ENCODE measurements at regions not wholly inside any gene's neighbourhood (a gene's known extent, or its start where the extent isn't known, plus 50 kb on each side); places are given as distances from the start of the nearest gene placed in this dataset.
"Not testable (repeated sequence)": the region's sequence is repeated elsewhere in the genome, so short reads cannot be mapped to it uniquely, and the experiment has no call there.

GRCh38 chr12:86473231-86473630, 217.0 kb upstream of the MGAT4C start:
- H3K36me3 ChIP-seq (ENCODE audit: insufficient read depth, low read length): no peaks in the 10 kb centered on the region
- no peaks in the 10 kb centered on the region for H3K4me1 ChIP-seq (ENCODE audit: insufficient read depth, low read length)
- no peaks in the 10 kb centered on the region for H3K9me3 ChIP-seq (ENCODE audit: control insufficient read depth, insufficient read depth, low read length)
- no peak overlapping the region for H3K9ac ChIP-seq (ENCODE audit: low read depth, low read length)

GRCh38 chr12:86456776-86457175, 200.6 kb upstream of the MGAT4C start:
- Histone ChIP-seq H3K9ac (ENCODE audit: low read depth, low read length) (no peak overlapping the region), H3K4me1 (ENCODE audit: insufficient read depth, low read length) (0 out of 2 replicates have a peak, but pooled peaks cover 3% of the 10 kb centered on the region), H3K36me3 (ENCODE audit: insufficient read depth, low read length) (no peaks in the 10 kb centered on the region), H3K9me3 (ENCODE audit: control insufficient read depth, insufficient read depth, low read length) (no peaks in the 10 kb centered on the region)

GRCh38 chr12:86456241-86456640, 200.1 kb upstream of the MGAT4C start:
- Histone ChIP-seq H3K36me3 (ENCODE audit: insufficient read depth, low read length) (no peaks in the 10 kb centered on the region), H3K4me1 (ENCODE audit: insufficient read depth, low read length) (0 out of 2 replicates have a peak, but pooled peaks cover 3% of the 10 kb centered on the region)

GRCh38 chr12:86445356-86445755, 189.2 kb upstream of the MGAT4C start:
- no peaks in the 10 kb centered on the region for H3K4me1 ChIP-seq (ENCODE audit: insufficient read depth, low read length)

More at GRCh38 chr12:86456241-86456640, 200.1 kb upstream of the MGAT4C start:
- Histone ChIP-seq H3K9me3 (ENCODE audit: control insufficient read depth, insufficient read depth, low read length) (no peaks in the 10 kb centered on the region), H3K9ac (ENCODE audit: low read depth, low read length) (no peak overlapping the region)

GRCh38 chr12:86435053-86435452, 178.9 kb upstream of the MGAT4C start:
- no peaks in the 10 kb centered on the region for H3K36me3 ChIP-seq (ENCODE audit: insufficient read depth, low read length)
- H3K9me3 ChIP-seq (ENCODE audit: control insufficient read depth, insufficient read depth, low read length): no peaks in the 10 kb centered on the region
- no peak overlapping the region for H3K9ac ChIP-seq (ENCODE audit: low read depth, low read length)
- no peaks in the 10 kb centered on the region for H3K4me1 ChIP-seq (ENCODE audit: insufficient read depth, low read length)

More at GRCh38 chr12:86445356-86445755, 189.2 kb upstream of the MGAT4C start:
- Histone ChIP-seq H3K9ac (ENCODE audit: low read depth, low read length) (no peak overlapping the region), H3K9me3 (ENCODE audit: control insufficient read depth, insufficient read depth, low read length) (no peaks in the 10 kb centered on the region), H3K36me3 (ENCODE audit: insufficient read depth, low read length) (no peaks in the 10 kb centered on the region)

- Histone ChIP-seq H3K9ac (ENCODE audit: low read depth, low read length) (no peak overlapping the region), H3K36me3 (ENCODE audit: insufficient read depth, low read length) (no peaks in the 10 kb centered on the region), H3K9me3 (ENCODE audit: control insufficient read depth, insufficient read depth, low read length) (no peaks in the 10 kb centered on the region), H3K4me1 (ENCODE audit: insufficient read depth, low read length) (no peaks in the 10 kb centered on the region)
These were observed 173.6 kb upstream of the MGAT4C start for GRCh38 chr12:86429824-86430223.

GRCh38 chr12:86421333-86421732, 165.1 kb upstream of the MGAT4C start:
- no peaks in the 10 kb centered on the region for H3K4me1 ChIP-seq (ENCODE audit: insufficient read depth, low read length)
- H3K36me3 ChIP-seq (ENCODE audit: insufficient read depth, low read length): no peaks in the 10 kb centered on the region
- no peak overlapping the region for H3K9ac ChIP-seq (ENCODE audit: low read depth, low read length)
- H3K9me3 ChIP-seq (ENCODE audit: control insufficient read depth, insufficient read depth, low read length): no peaks in the 10 kb centered on the region

- Histone ChIP-seq H3K36me3 (ENCODE audit: insufficient read depth, low read length) (no peaks in the 10 kb centered on the region), H3K4me1 (ENCODE audit: insufficient read depth, low read length) (no peaks in the 10 kb centered on the region), H3K9me3 (ENCODE audit: control insufficient read depth, insufficient read depth, low read length) (no peaks in the 10 kb centered on the region), H3K9ac (ENCODE audit: low read depth, low read length) (no peak overlapping the region)
These were observed 158.0 kb upstream of the MGAT4C start for GRCh38 chr12:86414201-86414600.

- H3K4me1 ChIP-seq (ENCODE audit: insufficient read depth, low read length): no peaks in the 10 kb centered on the region
- H3K9me3 ChIP-seq (ENCODE audit: control insufficient read depth, insufficient read depth, low read length): peaks cover 3% of the 10 kb centered on the region; the same call in 1 of the 2 replicates
- no peak overlapping the region for H3K9ac ChIP-seq (ENCODE audit: low read depth, low read length)
- H3K36me3 ChIP-seq (ENCODE audit: insufficient read depth, low read length): no peaks in the 10 kb centered on the region
These were observed 155.5 kb upstream of the MGAT4C start for GRCh38 chr12:86411710-86412109.

GRCh38 chr12:86407620-86408208, 151.5 kb upstream of the MGAT4C start:
- peaks cover 3% of the 10 kb centered on the region; the same call in 1 of the 2 replicates for H3K9me3 ChIP-seq (ENCODE audit: control insufficient read depth, insufficient read depth, low read length)
- no peaks in the 10 kb centered on the region for H3K36me3 ChIP-seq (ENCODE audit: insufficient read depth, low read length)
- no peaks in the 10 kb centered on the region for H3K4me1 ChIP-seq (ENCODE audit: insufficient read depth, low read length)
- no peak overlapping the region for H3K9ac ChIP-seq (ENCODE audit: low read depth, low read length)

- no peaks in the 10 kb centered on the region for H3K9me3 ChIP-seq (ENCODE audit: control insufficient read depth, insufficient read depth, low read length)
- no peaks in the 10 kb centered on the region for H3K36me3 ChIP-seq (ENCODE audit: insufficient read depth, low read length)
- H3K4me1 ChIP-seq (ENCODE audit: insufficient read depth, low read length): no peaks in the 10 kb centered on the region
- H3K9ac ChIP-seq (ENCODE audit: low read depth, low read length): no peak overlapping the region
These were observed 133.8 kb upstream of the MGAT4C start for GRCh38 chr12:86389949-86390348.

GRCh38 chr12:86387591-86388145, 131.5 kb upstream of the MGAT4C start:
- H3K36me3 ChIP-seq (ENCODE audit: insufficient read depth, low read length): no peaks in the 10 kb centered on the region
- H3K9me3 ChIP-seq (ENCODE audit: control insufficient read depth, insufficient read depth, low read length): no peaks in the 10 kb centered on the region
- no peak overlapping the region for H3K9ac ChIP-seq (ENCODE audit: low read depth, low read length)

GRCh38 chr12:86383759-86384158, 127.6 kb upstream of the MGAT4C start:
- not testable (repeated sequence) for H3K9me3 ChIP-seq (ENCODE audit: control insufficient read depth, insufficient read depth, low read length); H3K4me1 ChIP-seq (ENCODE audit: insufficient read depth, low read length); H3K36me3 ChIP-seq (ENCODE audit: insufficient read depth, low read length); H3K9ac ChIP-seq (ENCODE audit: low read depth, low read length)

More at GRCh38 chr12:86387591-86388145, 131.5 kb upstream of the MGAT4C start:
- no peaks in the 10 kb centered on the region for H3K4me1 ChIP-seq (ENCODE audit: insufficient read depth, low read length)

GRCh38 chr12:86379337-86379736, 123.1 kb upstream of the MGAT4C start:
- no peaks in the 10 kb centered on the region for H3K36me3 ChIP-seq (ENCODE audit: insufficient read depth, low read length)
- H3K9ac ChIP-seq (ENCODE audit: low read depth, low read length): no peak overlapping the region
- no peaks in the 10 kb centered on the region for H3K4me1 ChIP-seq (ENCODE audit: insufficient read depth, low read length)
- no peaks in the 10 kb centered on the region for H3K9me3 ChIP-seq (ENCODE audit: control insufficient read depth, insufficient read depth, low read length)

GRCh38 chr12:86376052-86376451, 119.9 kb upstream of the MGAT4C start:
- Histone ChIP-seq H3K9ac (ENCODE audit: low read depth, low read length) (no peak overlapping the region), H3K9me3 (ENCODE audit: control insufficient read depth, insufficient read depth, low read length) (no peaks in the 10 kb centered on the region), H3K36me3 (ENCODE audit: insufficient read depth, low read length) (no peaks in the 10 kb centered on the region), H3K4me1 (ENCODE audit: insufficient read depth, low read length) (no peaks in the 10 kb centered on the region)

All from ES-I3 (cell line).